HK-2 (cell line): ENCODE measurements at regions not wholly inside any gene's neighbourhood (a gene's known extent, or its start where the extent isn't known, plus 50 kb on each side); places are given as distances from the start of the nearest gene placed in this dataset.

ENCODE experiments used
- DNase-seq: peaks from one replicate; pipeline ENCODE4 v3.0.0-alpha.2; 2018; ENCODE audit not compliant: unreplicated experiment

DNA sequence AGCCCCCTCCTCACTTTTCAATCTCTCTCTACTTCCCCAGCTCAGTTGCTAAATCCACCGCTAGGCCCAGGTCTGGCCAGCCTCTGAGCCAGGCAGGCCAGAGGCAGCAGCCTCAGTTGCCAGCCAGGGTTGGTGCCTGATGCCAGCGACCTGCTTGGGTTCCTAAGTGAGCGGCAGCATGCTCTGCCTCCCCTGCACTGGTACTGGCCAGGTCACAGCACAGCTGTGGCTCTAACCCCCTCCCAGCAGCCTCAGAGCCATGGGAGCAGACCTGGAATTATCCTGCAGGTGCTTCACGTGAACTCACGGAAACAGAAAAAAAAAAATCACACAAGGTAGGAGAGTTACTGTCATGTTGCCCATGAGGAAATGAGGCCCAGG is 82.5 kb upstream of the ATF3 start:
- DNase-seq = no peak

DNA sequence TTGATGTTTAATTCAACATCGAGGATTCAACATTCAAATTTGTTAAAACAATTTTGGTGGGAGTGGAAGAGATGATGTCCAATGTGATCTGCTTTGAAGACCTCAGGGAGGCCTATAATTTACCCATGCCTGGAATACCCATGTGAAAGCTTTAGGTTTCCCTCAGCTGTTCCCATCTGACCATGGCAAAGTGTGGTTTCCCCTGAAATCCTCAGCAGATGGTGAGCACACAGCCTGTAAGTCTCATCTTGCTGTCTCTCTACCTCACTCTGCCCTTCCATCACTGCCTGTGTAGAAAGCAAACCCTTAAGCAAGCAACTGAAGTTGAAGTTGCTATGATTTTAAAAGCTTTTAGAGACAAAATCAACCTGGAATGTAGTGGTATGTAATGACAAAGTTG is 80.1 kb upstream of the ATF3 start:
- no peak for DNase-seq

DNA sequence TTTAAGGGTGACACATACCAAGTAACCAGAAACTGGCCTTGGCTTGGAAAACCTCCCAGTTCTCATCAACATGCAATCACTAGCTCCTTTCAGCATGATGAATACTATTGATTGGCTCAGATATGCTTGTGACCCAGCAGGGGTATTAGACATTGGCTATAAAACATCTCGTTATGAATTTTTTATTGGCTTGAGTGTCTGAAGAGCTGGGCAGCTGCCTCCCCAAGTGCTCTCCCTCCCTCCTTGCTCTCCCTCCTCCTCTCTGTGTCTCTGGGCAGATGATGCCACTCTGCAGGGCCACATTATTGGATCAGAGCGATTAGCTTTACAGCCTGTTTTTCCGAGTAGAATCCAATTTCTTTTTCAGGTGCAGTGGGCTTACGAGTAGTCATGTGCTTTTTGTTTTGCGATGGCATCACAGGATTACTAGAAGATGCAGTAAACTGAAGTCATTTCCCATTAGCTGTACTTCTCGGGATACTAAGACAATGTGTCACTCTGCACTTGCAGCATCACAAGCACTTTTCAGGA is 79.3 kb upstream of the ATF3 start:
- DNase-seq = no peak

DNA sequence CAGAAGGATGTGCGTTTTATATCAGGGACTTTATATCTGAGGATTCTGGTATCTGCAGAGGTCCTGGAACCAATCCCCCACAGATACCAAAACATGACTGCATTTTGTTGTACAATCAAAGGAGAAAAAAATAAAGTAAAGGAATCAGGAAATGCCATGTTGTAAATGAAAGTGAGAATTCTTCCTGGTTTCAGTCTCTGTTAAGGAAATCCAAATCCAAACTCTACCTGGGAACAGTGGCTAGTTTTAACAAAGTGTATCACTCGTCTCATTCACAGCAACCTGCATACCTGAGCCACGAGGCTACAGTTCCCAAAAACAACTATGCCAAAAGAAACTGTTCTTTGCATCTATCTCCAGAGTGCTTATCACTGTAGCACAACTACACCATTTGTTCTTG is 77.3 kb upstream of the ATF3 start:
- no peak for DNase-seq

DNA sequence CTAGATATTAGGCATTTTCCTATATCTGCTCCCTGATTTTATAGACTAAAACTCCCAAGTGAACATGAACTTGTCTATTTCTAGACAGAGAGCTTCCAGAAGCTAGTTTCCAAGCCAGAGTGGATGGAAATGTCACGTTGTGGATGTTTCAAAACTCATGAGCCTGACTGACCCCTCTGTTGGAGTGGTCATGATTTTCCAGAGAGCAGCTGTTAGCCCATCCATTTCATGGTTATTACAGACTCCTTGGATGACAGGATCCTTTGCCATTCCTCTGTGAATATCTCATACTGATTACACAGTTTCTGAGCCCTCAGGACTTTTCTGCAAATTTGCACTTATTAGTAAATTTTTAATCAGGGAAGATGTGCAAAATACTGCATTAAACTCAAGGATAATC is 76.8 kb upstream of the ATF3 start:
- no peak for DNase-seq

DNA sequence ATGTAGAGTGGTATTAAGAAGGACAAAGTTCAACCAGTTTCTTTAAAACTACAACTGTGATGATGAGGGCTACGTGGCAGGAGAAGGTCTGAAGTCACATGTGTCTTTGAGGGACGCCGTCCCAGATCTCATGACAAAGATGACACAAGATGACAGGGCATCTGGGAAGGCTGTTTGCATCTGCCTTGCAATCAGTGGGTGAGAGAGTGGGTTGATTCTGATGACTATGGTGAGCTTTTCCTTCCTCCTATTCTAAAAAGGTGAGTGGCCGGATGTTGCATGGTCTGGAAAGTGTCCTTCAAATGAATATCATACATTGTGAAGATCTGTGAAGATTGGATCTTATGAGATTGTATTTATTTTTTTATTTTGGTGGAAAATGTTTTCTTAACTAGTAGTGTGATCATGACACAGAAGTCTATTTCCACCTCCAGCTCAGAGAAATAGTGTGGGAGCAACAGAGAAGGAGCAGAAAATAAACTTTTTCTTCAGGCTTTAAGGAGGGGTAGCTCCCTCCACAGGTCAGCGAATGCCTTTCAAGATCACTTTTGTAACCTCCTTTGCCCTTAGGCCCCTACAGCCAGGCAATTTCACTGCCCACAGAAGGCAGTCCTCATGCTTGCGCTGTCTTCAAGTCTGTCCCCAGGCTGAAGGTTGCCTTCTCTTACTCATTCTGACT is 76.0 kb upstream of the ATF3 start:
- no peak for DNase-seq

DNA sequence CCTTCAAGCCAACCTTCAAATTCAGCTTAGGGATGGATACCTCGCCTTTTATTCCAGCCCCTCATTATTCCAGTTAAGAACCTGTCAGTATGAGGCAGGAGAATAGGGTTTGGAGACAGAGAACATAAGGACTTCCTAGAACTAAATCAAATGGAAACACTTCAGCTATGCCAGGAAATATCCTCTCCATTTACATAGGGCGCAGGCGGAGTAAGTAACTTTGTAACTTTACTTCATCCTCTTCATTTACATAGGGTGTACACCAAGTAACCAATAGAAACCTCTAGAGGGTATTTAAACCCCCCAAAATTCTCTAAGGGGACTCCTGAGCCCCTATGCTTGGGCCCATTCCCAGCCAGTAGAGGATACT is 75.4 kb upstream of the ATF3 start:
- no peak for DNase-seq

DNA sequence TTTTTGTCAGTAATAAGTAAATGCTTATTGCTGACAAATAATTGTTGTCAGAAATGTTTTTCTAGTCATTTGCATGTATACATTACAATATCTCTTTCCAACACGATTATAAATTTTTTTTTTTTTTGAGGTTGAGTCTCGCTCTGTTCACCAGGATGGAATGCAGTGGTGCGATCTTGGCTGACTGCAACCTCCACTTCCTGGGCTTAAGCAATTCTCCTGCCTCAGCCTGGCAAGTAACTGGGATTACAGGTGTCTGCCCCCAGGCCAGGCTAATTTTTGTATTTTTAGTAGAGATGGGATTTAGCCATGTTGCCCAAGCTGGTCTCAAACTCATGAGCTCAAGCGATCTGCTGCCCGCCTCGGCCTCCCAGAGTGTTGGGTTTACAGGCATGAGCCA is 72.0 kb upstream of the ATF3 start:
- no peak for DNase-seq

DNA sequence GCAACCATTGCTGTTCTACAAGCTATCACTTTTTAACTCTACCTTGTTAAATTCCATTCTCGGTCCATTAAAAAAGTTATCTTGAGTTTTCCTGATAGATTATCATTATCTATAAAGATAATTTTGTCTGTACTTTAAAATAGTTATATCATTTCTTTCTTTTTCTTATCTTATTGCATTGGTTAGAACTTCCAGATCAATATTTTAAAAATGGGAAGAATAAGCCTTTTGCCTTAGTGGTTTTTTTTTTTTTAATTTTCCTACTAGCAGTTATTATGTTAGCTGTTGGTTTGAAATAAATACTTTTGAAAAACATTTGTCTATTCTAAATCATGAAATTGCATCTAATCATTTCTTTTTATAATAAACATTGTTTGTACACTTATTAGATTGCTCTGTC is 71.0 kb upstream of the ATF3 start:
- DNase-seq = no peak

DNA sequence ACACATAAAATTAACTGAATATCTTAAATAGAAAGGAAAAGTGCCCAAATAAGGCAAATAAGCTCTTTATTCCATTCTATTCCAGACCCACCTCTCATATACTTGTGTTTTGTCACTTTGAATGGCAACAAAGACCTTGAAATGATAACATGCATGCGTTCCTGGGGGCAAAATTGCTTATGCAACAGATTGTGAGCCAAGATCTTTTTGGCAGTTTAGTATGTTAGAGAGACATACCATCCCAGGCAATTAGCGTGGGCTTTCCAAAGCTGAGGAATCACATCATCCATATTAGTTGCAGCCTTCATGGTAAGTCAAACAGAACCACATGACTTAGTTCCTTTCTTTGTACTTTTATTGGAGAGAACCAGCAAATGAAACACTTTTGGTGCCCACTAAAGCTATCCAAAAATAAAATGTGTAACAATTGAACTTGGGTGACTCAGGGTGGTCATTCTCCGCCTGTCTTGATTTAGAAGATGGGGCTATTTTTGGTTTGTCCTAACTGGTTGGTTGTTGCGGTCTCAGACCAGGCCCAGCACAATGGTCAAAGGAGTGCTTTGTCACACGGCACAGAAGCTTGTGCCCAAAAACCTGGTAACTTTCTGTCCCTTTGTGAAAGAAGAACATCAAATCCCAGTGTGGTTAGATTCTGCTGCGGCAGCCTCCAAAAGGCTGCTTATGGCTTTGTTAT is 68.7 kb upstream of the ATF3 start:
- no peak for DNase-seq

DNA sequence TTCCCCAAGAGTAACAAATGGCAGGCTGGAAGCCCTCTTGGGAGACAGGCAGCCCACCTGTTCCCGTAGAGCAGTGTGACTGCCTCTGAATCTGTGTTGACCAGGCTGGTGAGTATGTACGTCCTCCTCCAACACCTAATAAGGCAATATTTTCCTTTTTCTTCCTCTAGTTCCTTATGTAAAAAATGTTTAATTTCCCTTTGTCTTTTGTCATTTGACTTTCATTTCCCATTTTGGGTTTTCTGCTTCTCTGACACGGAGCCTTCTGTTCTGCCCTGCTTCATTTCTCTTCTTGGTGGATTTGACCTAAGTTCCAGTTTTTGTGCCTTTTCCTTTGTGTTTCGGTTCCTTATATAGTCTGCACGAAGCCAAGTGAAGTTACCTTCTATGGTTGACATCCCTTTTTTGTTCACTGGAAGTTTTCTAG is 65.8 kb upstream of the ATF3 start:
- DNase-seq = no peak

DNA sequence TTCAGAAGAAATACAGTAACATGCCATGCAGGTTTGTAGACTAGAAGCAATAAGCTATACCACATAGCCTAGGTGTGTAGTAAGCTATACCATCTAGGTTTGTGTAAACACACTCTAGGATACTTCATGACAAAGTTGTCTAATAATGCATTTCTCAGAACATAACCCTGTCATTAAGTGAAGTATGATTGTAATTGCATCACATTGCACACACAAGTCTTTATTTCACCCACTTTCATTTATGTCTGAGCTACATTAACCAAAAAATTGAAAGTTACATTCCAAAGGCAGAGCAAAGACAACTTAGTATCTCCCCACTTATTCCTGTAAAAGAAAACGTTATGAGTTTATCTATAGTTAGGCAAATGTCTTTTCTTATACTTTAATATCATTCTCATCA is 64.5 kb upstream of the ATF3 start:
- no peak for DNase-seq

DNA sequence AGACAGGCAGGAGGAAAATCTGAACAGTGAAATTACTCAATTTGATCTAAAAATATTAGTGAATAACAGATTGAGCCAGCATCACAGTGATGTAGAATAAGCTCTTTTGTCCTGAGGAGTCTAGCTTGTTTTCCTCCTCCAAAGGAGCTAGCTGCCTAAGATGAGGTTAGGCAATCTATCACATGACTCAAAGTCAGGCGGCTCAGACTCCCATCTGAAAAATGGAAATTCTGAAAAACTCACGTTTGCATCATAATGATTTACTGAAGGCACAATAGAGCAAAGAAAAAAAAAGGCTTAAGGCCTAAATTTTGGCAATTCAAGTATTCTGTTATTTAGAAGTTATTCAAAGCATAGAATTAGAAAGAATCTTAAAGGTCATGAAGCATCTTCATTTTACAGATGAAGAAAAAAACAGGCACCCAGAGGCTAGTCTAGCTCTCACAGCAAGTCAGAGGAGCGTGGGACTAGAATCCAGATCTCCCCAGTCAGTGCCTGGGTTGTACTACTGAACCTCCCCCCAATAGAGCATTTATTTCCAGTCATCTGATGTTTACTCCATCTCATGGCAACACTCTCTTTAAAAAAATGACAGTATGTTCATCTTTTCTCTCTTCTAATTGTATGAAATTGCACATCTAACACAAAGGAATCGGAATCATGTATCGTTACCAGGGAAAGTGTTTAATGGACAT is 62.5 kb upstream of the ATF3 start:
- no peak for DNase-seq

DNA sequence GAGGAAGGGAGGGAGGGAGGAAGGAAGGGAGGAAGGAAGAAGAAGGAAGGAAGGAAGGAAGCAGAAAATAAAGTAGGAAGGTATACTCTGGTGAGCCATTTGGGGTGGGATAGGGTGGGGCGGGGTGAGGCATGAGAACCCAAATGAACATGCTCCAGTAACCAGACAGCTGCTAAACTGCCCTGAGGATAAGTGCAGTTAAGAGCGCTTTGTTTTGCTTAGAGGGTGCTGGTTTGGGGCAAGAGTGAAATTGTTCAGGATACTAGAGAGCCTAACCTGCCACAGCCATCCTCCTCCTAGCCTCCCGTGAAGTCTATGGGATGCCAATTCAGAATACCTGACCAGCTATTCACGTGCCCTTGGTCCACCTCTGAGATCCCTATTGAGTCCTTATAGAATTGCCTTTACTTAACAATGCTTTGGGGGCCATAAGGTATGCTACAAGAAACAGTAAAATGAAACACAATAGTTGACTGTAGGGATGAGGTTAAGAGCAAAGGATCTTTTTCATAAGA is 59.0 kb upstream of the ATF3 start:
- no peak for DNase-seq

DNA sequence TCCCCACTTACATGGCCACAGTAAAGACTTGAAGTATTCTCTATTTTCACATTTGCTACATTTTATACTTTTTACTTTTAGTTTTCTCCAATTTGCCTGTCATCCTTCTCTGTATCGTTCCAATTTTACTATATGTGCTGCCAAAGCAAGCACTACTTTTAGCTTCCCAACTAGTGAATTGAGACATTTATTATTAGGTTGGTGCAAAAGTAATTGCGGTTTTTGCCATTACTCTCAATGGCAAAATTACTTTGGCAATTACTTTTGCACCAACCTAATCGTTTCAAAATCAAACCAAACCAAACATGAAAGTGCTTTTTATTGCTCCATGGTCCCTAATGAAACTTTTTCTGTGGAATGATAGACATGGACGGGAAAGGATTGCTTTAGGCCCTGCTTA is 56.6 kb upstream of the ATF3 start:
- no peak for DNase-seq

DNA sequence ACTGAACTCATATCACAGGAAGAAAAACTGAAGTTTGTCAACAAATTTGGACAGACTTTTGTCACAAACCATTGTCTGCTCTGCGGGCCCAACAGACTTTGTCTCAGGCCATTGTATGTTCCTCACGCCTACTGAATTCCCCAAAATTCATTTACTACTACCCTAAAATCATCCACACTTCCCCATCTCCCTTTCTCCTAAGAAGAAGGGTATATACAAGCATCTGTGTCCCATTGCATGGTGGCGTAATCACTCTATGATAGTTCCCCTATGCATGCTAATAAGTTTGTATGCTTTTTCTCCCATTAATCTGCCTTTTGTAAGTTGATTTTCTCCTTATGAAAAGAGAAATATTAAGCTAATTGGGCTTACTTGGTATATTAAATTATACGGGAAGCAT is 54.9 kb upstream of the ATF3 start:
- no peak for DNase-seq

DNA sequence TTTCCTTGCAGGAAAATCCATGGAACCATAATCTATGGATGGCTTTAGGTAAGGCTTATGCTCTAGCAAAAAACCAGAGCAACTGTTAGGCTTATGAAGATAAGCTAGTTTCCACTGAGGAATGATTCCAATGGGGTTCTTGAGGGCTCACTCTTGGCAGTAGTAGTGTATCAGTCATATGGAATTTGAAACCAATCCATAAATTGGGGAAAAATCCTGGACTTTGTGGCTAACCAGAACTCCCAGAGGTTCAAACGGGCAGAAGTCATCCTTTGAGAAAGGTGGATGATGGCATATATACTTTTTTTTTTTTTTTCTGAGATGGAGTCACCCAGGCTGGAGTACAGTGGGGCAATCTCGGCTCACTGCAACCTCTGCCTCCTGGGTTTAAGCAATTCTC is 54.2 kb upstream of the ATF3 start:
- no peak for DNase-seq

DNA sequence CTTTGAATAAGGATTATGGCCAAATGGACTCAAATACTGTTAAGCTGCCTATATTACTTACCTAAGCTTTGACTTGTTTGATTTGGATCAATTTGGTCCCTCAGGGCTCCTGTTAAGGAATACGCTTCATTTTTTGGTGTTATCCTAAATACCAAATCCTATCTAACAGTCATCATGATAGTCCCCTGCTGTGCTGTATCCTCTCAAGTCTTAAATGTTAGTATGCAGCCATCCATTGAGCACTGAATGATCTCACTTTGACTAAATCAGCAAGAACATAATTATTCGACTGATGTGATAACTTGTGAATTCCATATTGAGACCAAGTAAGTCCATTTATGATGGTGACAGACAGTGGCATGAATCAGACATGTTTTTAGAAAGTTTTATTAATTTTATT is 53.1 kb upstream of the ATF3 start:
- no peak for DNase-seq

DNA sequence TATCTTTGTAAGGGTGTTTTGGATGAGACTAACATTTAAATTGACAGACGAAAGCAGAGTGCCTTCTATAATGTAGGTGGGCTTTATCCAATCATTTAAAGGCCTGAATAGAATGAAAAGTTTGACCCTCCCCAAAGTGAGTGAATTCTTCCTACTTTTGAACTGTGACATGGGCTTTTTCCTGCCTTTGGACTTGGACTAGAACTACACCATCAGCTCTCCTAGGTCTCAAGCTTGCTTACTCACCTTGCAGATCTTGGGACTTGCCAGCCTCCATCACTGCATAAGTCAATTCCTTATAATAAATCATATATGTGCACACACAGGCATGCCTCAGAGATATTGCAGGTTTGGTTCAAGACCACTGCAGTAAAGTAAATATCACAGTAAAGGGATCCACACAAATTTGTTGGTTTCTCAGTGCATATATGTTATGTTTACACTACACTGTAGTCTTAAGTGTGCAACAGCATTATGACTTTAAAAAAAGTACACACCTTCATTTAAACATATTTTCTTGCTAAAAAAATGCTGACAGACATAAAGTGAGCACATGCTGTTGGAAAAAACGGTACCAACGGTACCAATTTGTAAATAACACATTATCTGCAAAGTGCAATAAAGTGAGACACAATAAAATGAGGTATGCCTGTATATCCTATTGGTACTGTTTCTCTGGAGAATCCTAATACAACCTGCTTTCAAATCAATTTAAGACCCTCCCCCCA is 51.6 kb upstream of the ATF3 start:
- no peak for DNase-seq

DNA sequence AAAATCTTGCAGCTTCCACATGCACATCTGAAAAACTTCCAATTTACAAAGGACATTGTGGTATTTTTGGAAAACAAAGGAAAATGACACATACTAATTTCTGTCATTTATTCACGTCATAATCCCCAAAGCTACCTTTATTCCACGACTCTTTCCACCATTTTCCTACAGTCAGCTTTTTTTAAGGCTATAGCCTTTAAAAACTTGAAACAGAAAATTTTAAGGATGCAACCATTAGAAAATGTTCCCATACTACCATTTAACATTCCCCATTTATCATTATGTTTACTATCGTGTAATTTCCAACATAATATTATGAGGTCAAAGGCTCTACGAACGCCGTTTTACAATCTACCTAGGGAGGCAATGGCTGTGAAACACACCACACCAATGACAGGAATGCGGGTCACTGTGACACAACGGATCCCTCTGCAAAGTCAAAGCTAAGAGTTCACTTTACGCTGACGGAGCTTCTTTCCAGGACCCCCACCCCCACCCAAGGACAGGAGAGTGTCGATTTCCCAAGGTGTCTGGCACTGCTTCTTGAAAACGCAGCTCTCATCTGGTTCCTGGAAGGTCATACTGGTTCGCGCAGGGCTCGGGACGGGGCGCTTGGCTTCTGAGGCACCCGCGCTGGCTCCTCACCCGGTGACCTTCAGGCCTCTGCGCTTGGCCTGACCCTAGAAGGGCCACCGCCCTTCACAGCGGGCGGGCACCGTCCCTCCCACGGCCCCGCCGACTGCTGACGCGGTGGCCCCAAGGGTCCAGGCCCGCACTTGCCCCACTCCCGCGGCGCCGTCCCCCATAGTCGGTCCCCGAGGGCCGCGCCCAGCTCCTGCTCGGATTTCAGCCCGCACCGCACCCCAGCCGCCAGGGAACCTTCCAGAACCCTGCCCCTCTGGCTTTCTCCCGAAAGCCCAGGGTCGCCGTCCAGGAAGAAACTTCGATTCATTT is 50.5 kb upstream of the ATF3 start:
- DNase-seq = no peak
